HG03095 (cell line): ENCODE measurements at regions not wholly inside any gene's neighbourhood (a gene's known extent, or its start where the extent isn't known, plus 50 kb on each side); places are given as distances from the start of the nearest gene placed in this dataset.

Source experiments
- ATAC-seq: cut with Tn5 transposase; IDR thresholded peaks from one replicate; pipeline ENCODE4 v1.9.1; 2021; ENCODE audit warnings: moderate library complexity; ENCODE audit not compliant: unreplicated experiment

- ATAC-seq = no peak
Measured at GRCh38 chr14:38138473-38139138, 69.1 kb upstream of the SSTR1 start.

- no peak for ATAC-seq
Measured at GRCh38 chr14:38139926-38140325, 67.8 kb upstream of the SSTR1 start.

- ATAC-seq = no peak
Measured at GRCh38 chr14:38143170-38143569, 64.5 kb upstream of the SSTR1 start.

- no peak for ATAC-seq
Measured at GRCh38 chr14:38143659-38144505, 63.8 kb upstream of the SSTR1 start.

- ATAC-seq = no peak
Measured at GRCh38 chr14:38145142-38145541, 62.6 kb upstream of the SSTR1 start.

GRCh38 chr14:38150075-38150474 is 57.6 kb upstream of the SSTR1 start:
- no peak for ATAC-seq
